Activated B cell treated with CpG ODN at 0.5 μM for 24 hours (primary cell): ENCODE measurements at regions not wholly inside any gene's neighbourhood (a gene's known extent, or its start where the extent isn't known, plus 50 kb on each side); places are given as distances from the start of the nearest gene placed in this dataset.

ENCODE experiments used
- ATAC-seq: fragments of 200-7000 bp; cut with Tn5 transposase; one replicate; pipeline ENCODE4 v1.10.0; 2021; ENCODE audit warnings: low read depth, mild to moderate bottlenecking, moderate library complexity
- CTCF ChIA-PET: fragments of 350-600 bp; sonication (Branson Sonifier 250); formaldehyde crosslinking; loops from one replicate; lab custom pipeline; 2021; ENCODE audit warnings: antibody characterized with exemption; lab: Charles Lee
- POLR2A ChIA-PET: fragments of 350-600 bp; sonication (Branson Sonifier 250); formaldehyde crosslinking; loops from one replicate; lab custom pipeline; 2021; ENCODE audit warnings: antibody characterized with exemption; lab: Charles Lee
- DNase-seq: peaks from one replicate; pipeline ENCODE4 v3.0.0; 2022
- H3K27ac Mint-ChIP-seq: one replicate; pipeline ENCODE4 v1.8.0; 2020; ENCODE audit warnings: mixed read lengths
- H3K27me3 Mint-ChIP-seq: one replicate; pipeline ENCODE4 v1.8.0; 2021; ENCODE audit warnings: mixed read lengths
- H3K36me3 Mint-ChIP-seq: one replicate; pipeline ENCODE4 v1.8.0; 2021; ENCODE audit warnings: low read depth, mixed read lengths
- H3K4me1 Mint-ChIP-seq: one replicate; pipeline ENCODE4 v1.8.0; 2021; ENCODE audit warnings: mixed read lengths
- H3K4me3 Mint-ChIP-seq: one replicate; pipeline ENCODE4 v1.8.0; 2020; ENCODE audit warnings: mild to moderate bottlenecking, mixed read lengths
- H3K9me3 Mint-ChIP-seq: one replicate; pipeline ENCODE4 v1.8.0; 2020; ENCODE audit warnings: mixed read lengths
- CTCF ChIP-seq: fragments of 200-600 bp; IDR thresholded peaks from one replicate; pipeline ENCODE4 v1.8.0; 2022; ENCODE audit warnings: antibody characterized with exemption, mild to moderate bottlenecking
- intact Hi-C: fragments of 100-400 bp; cut with micrococcal nuclease; formaldehyde crosslinking; loops from one replicate; pipeline ENCODE4 v1.15.1; 2024

GRCh38 chr13:30085087-30085486 lies 222.3 kb downstream of the KATNAL1 start:
- no peaks in the 10 kb centered on the region for H3K9me3 Mint-ChIP-seq
- CTCF ChIA-PET, result no interaction called here
- H3K4me3 Mint-ChIP-seq, result no peak overlapping the region
- no peak for ATAC-seq
- DNase-seq, result no peak
- H3K27me3 Mint-ChIP-seq, result peaks cover 7% of the 10 kb centered on the region
- no peaks in the 10 kb centered on the region for H3K4me1 Mint-ChIP-seq
- TF ChIP-seq CTCF, result no peak
- H3K27ac Mint-ChIP-seq, result no peak overlapping the region
- POLR2A ChIA-PET, result no interaction called here
- H3K36me3 Mint-ChIP-seq, result no peaks in the 10 kb centered on the region
- intact Hi-C loops, result no loop called here

- no peak for TF ChIP-seq CTCF
- POLR2A ChIA-PET, result no interaction called here
- Mint-ChIP-seq H3K27me3 (peaks cover 7% of the 10 kb centered on the region), H3K27ac (no peak overlapping the region), H3K4me3 (no peak overlapping the region), H3K9me3 (no peaks in the 10 kb centered on the region), H3K4me1 (no peaks in the 10 kb centered on the region), H3K36me3 (no peaks in the 10 kb centered on the region)
- no peak for DNase-seq
- CTCF ChIA-PET, result no interaction called here
- intact Hi-C loops, result no loop called here
- no peak for ATAC-seq
Measured at GRCh38 chr13:30082391-30082790, 225.0 kb downstream of the KATNAL1 start.

GRCh38 chr13:30081331-30081730 lies 226.0 kb downstream of the KATNAL1 start:
- Mint-ChIP-seq H3K27ac (no peak overlapping the region), H3K4me3 (no peak overlapping the region), H3K9me3 (no peaks in the 10 kb centered on the region), H3K36me3 (no peaks in the 10 kb centered on the region), H3K4me1 (no peaks in the 10 kb centered on the region), H3K27me3 (peaks cover 7% of the 10 kb centered on the region)
- CTCF ChIA-PET, result no interaction called here
- POLR2A ChIA-PET, result no interaction called here
- ATAC-seq (no peak), DNase-seq (no peak)
- no peak for TF ChIP-seq CTCF
- intact Hi-C loops, result no loop called here

- POLR2A ChIA-PET, result no interaction called here
- no peak overlapping the region for H3K27ac Mint-ChIP-seq
- no peaks in the 10 kb centered on the region for H3K4me1 Mint-ChIP-seq
- no peaks in the 10 kb centered on the region for H3K9me3 Mint-ChIP-seq
- DNase-seq (no peak), ATAC-seq (no peak)
- H3K27me3 Mint-ChIP-seq, result peaks cover 7% of the 10 kb centered on the region
- CTCF ChIA-PET, result no interaction called here
- TF ChIP-seq CTCF, result no peak
- no peak overlapping the region for H3K4me3 Mint-ChIP-seq
- no peaks in the 10 kb centered on the region for H3K36me3 Mint-ChIP-seq
- intact Hi-C loops, result no loop called here
Measured at GRCh38 chr13:30079501-30079900, 227.8 kb downstream of the KATNAL1 start.

- Mint-ChIP-seq H3K36me3 (no peaks in the 10 kb centered on the region), H3K9me3 (no peaks in the 10 kb centered on the region), H3K4me3 (no peak overlapping the region), H3K4me1 (no peaks in the 10 kb centered on the region), H3K27ac (no peak overlapping the region), H3K27me3 (peaks cover 3% of the 10 kb centered on the region)
- POLR2A ChIA-PET, result no interaction called here
- intact Hi-C loops, result no loop called here
- no peak for ATAC-seq
- CTCF ChIA-PET, result no interaction called here
- DNase-seq, result no peak
- no peak for TF ChIP-seq CTCF
Measured at GRCh38 chr13:30078059-30078458, 227.6 kb upstream of the UBL3 start.
